Duodenal mucosa (tissue), 2 donors: ENCODE measurements at regions not wholly inside any gene's neighbourhood (a gene's known extent, or its start where the extent isn't known, plus 50 kb on each side); places are given as distances from the start of the nearest gene placed in this dataset.

Source experiments
- H3K27ac ChIP-seq: one replicate; pipeline ENCODE4 v1.7.0; 2013; ENCODE audit warnings: low read depth, low read length
- H3K27me3 ChIP-seq, 2 donors: one replicate each; pipeline ENCODE4 v1.7.0; 2013; ENCODE audit warnings: low read length in 2 of 2, control low read depth in 1 of 2; ENCODE audit not compliant: insufficient read depth in 2 of 2, control insufficient read depth in 1 of 2
- H3K36me3 ChIP-seq, 2 donors: one replicate each; pipeline ENCODE4 v1.7.0; 2013; ENCODE audit warnings: low read length in 2 of 2, control low read depth in 1 of 2; ENCODE audit not compliant: insufficient read depth in 2 of 2, control insufficient read depth in 1 of 2
- H3K4me1 ChIP-seq, 2 donors: one replicate each; pipeline ENCODE4 v1.7.0; 2013; ENCODE audit warnings: low read length in 2 of 2, control low read depth in 1 of 2; ENCODE audit not compliant: insufficient read depth in 2 of 2, control insufficient read depth in 1 of 2
- H3K4me3 ChIP-seq, 2 donors: one replicate each; pipeline ENCODE4 v1.7.0; 2013; ENCODE audit warnings: low read length in 2 of 2, low read depth in 1 of 2
- H3K9ac ChIP-seq, 2 donors: one replicate each; pipeline ENCODE4 v1.7.0; 2013; ENCODE audit warnings: low read length in 2 of 2, low read depth in 1 of 2
- H3K9me3 ChIP-seq, 2 donors: one replicate each; pipeline ENCODE4 v1.7.0; 2013; ENCODE audit warnings: low read length in 2 of 2, control low read depth in 1 of 2; ENCODE audit not compliant: control insufficient read depth in 1 of 2

DNA sequence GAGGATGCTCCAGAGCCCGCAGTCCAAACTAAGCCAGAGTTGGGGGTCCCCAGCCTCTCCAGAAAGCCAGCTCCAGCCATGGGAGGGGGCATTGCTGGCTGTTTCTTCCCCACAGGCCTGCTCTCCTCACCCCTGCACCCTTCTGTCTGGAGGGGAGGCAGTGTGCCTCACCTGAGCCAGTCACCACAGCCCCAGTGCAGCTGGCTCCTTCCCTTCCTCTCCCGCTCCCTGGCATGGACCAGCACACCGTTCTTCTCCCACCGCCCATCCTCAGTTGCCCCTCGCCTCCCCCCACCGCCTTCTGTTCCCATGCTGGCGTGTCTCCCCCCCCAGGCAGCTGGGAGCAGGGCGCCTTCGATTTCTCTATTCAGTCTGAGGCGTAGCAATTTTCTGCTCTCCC lies 110.5 kb upstream of the THY1 start:
- Histone ChIP-seq H3K9ac (no peak overlapping the region), H3K4me3 (no peak overlapping the region), H3K27me3 (no peaks in the 10 kb centered on the region), H3K36me3 (no peaks in the 10 kb centered on the region), H3K9me3 (no peaks in the 10 kb centered on the region), H3K27ac (no peak overlapping the region), H3K4me1 (peaks cover 12 to 31% of the 10 kb centered on the region in 2 donors)

DNA sequence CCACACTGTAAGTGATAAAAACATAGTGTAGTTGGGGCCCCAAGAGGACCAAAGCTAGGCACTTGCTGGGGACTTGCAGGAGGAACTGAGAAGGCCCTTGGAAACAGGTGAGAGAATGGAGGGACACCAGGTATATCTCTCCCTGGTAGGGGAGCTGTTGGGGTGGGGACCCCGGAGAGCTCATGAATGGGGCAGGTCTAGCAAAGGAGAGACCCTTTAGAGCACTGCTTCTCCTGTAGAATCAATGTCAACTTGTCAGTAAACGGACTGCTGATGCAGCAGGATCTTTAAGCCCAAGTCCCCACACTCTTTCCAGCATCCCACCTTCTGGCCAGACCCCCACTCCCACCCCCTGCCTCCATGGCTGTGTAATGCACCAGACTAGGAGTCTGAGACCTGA lies 109.6 kb upstream of the THY1 start:
- Histone ChIP-seq H3K4me3 (no peak overlapping the region), H3K4me1 (peaks cover 8 to 28% of the 10 kb centered on the region in 2 donors), H3K9ac (no peak overlapping the region), H3K36me3 (no peaks in the 10 kb centered on the region), H3K9me3 (no peaks in the 10 kb centered on the region), H3K27ac (no peak overlapping the region), H3K27me3 (no peaks in the 10 kb centered on the region)

DNA sequence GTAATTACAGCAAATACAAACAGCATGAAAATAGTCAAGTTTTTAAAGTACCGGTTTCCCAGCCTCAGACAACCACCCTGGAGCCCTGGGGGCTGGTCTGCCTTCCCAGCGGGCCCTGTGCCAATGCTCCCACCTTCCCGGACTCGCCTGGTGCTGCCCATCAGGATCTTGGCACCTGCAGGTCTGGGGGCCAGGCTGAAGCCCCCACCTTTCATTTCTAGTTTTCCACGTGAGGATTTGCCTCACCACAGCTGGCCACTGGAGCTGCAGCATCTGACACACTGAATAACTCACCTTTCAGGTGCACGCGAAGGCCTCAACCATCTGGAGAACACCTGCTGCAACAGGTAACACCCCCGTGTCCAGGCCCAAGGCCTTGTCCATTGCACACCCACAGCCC lies 108.7 kb upstream of the THY1 start:
- Histone ChIP-seq H3K9me3 (no peaks in the 10 kb centered on the region), H3K36me3 (no peaks in the 10 kb centered on the region), H3K4me3 (no peak overlapping the region), H3K4me1 (peaks cover 8 to 25% of the 10 kb centered on the region in 2 donors), H3K9ac (no peak overlapping the region), H3K27ac (no peak overlapping the region), H3K27me3 (no peaks in the 10 kb centered on the region)

DNA sequence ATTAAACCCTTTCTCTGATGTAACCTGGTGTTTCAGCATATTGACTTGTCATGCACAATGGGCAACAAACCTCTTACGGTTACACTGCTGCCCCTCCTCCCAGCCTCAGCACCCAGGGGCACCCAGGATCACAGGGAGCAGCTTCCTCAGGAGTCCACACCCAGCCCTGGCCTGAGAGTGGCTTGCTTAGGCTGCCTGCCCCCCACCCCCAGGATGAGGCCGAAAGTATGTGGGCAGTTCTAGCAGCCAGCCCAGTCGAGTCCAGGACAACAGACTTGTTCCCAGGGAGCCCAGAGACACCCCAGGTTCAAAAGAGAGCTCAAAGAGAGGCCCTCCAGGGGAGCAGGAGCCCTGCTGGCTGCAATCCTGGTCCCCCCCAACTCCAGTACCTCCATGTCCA lies 108.1 kb upstream of the THY1 start:
- no peaks in the 10 kb centered on the region for H3K9me3 ChIP-seq
- peaks cover 8 to 25% of the 10 kb centered on the region in 2 donors for H3K4me1 ChIP-seq
- H3K36me3 ChIP-seq: no peaks in the 10 kb centered on the region
- no peaks in the 10 kb centered on the region for H3K27me3 ChIP-seq
- H3K27ac ChIP-seq: no peak overlapping the region
- no peak overlapping the region for H3K9ac ChIP-seq
- H3K4me3 ChIP-seq: no peak overlapping the region

DNA sequence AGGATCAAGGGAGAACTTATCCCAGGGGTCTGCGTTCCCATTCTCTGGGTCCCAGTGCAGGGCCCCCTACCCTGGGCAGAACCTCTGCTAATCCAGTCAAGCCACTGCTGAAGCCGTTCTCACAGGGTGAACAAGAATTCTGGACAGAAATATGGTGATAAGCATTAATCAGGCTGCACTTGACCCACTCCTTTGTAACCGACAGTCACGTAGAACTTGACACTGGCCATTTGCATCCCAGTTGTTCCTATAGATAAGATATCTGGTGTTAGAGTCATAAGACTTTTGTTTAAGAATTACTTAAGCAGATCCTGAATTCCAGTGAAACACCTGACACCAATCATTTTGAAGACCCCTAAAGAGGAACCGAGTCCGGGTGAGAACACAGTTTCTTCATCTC lies 107.5 kb upstream of the THY1 start:
- Histone ChIP-seq H3K4me3 (no peak overlapping the region), H3K27ac (no peak overlapping the region), H3K36me3 (no peaks in the 10 kb centered on the region), H3K4me1 (peaks cover 8 to 25% of the 10 kb centered on the region in 2 donors), H3K9me3 (no peaks in the 10 kb centered on the region), H3K27me3 (no peaks in the 10 kb centered on the region), H3K9ac (no peak overlapping the region)

DNA sequence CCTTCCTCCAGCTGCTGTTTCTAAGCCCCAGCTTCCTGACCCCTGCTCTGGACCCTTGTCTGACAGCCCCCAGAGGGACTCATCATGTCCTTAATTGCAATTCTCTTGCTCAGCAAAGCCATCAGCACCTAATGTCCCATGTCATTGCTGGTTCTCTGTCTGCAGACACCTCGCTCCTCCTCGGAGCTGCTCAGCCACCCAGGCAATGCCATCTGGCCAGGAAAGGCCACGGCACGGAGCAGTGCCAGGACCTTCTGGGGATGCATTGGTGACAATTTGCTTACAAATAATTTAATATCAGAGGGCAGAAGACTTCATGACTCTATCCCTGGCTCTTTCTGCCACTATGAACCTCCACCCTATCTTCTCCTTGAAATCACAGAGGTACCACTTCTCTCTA lies 107.0 kb upstream of the THY1 start:
- Histone ChIP-seq H3K9ac (no peak overlapping the region), H3K27me3 (no peaks in the 10 kb centered on the region), H3K9me3 (no peaks in the 10 kb centered on the region), H3K36me3 (no peaks in the 10 kb centered on the region), H3K4me3 (no peak overlapping the region), H3K27ac (no peak overlapping the region), H3K4me1 (peaks cover 10 to 25% of the 10 kb centered on the region in 2 donors)

DNA sequence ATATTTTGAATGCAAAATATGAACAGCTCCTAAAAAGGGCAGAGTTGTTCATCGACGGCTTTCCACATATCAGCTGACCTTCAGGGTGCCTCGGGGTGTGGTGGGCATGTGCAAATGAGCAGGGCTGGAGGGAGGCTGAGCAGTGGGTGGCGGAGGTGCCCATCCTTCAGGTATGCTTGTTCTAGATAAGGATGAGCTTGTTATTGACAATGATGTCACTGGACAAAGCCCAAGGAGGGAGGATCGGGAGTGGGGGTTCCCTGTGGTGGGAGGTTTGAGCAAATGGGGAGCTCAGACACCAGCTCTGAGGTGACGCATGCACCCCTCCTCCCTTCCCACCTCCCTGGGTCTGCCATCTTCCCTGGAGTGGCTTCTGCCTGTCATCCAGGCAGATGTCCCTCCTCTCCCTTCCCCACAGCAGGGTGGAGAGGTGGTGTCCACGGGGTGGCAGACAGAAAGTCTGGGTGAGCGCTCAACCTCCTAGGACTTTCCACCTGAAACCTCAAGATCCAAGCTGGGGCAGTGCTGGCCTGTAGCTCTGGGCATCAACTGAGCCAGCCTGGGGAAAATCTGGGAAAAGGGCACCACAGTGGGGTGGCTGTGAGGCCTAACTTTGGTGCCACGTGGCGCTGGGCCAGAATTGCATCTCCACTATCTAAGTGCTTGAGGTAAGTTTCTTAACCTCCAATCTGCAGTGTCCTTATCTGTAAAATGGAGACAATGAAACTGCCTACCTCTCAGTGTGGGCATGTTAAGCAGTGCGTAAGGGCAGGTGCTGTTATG lies 106.3 kb upstream of the THY1 start:
- no peak overlapping the region for H3K4me3 ChIP-seq
- H3K9ac ChIP-seq: no peak overlapping the region
- H3K27ac ChIP-seq: no peak overlapping the region
- H3K9me3 ChIP-seq: no peaks in the 10 kb centered on the region
- no peaks in the 10 kb centered on the region for H3K27me3 ChIP-seq
- no peaks in the 10 kb centered on the region for H3K36me3 ChIP-seq
- H3K4me1 ChIP-seq: peaks cover 10 to 23% of the 10 kb centered on the region in 2 donors

DNA sequence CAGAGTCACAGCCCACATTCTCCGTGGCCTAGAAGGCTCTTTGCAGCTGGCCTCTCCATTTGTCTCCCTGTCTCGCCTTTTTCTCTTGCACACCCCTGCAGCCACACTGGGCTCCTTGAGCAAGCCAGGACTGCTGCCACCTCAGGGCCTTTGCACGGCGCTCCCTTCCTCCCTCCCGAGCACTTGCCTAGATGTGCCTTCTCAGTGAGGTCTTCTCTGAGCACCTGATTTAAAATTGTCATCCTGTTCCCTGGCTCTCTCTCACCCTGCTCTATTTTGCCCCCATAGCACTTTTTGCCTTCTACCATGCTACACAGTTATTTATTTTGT lies 102.9 kb upstream of the THY1 start:
- Histone ChIP-seq H3K9me3 (no peaks in the 10 kb centered on the region), H3K27me3 (no peaks in the 10 kb centered on the region), H3K4me3 (no peak overlapping the region), H3K4me1 (peaks cover 10 to 13% of the 10 kb centered on the region in 2 donors), H3K27ac (no peak overlapping the region), H3K9ac (no peak overlapping the region), H3K36me3 (no peaks in the 10 kb centered on the region)

DNA sequence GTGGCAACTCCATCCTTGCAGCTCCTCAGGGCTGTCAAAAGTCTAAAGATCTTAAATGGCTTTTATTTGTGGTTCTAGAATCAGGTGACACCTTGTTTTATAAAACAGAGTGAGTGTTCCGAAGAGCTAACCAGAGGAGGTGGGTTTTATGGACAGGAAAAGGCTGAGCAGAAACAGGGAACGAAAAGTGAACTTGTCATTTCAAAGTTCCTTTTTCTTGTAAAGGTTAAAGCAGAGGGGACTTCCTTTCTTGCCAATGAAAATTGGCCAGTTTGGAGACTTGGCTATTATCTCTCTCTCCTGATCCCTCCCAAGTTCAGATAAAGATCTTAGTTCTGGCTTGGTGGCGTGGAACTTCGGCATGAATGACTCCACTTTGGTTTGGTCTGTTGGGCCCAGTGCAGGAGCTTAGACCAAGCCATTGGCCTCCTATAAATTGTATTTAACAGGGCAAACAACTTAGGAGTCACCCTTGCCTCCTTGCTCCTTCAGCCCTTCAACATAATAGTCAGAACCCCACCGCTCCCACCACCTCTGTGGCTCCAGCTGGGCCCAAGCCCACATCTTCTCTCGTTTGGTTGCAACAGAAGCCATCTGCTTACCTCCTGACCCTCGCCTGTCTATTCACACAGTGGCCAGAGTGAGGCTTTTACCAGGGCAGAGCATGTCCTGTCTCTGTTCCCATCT lies 102.4 kb upstream of the THY1 start:
- Histone ChIP-seq H3K4me1 (peaks cover 8% of the 10 kb centered on the region in 2 donors), H3K9ac (no peak overlapping the region), H3K36me3 (no peaks in the 10 kb centered on the region), H3K27ac (no peak overlapping the region), H3K27me3 (no peaks in the 10 kb centered on the region), H3K9me3 (no peaks in the 10 kb centered on the region), H3K4me3 (no peak overlapping the region)

DNA sequence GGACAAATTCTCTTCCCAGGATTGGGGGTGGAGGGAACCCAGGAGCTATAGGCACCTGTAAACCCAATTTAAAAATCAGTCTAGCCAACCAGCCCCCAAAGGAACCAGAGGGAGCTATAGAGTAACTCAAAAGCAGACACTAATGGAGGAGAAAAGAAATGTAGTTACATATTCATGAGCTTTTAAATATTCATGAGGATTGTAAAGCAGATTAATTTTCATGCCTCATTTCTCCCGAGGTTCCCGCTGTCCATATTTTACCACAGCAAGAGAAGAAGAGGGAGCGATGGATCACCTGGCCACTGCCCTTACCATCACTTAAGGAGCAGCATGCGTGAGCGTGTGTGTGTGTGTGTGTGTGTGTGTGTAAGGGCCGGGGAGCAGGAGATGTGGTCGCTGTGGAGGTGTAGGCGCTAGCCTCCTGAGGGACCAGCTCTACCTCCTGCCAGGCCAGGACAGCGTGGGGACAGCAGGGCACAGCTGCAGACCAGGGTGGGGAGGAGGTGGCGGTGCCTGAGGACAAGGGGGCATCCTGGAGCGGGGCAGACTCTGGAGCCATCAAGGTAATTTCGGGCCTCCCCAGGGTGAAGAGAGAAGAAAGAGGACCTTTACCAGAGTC lies 100.7 kb upstream of the THY1 start:
- H3K4me1 ChIP-seq: peaks cover 0 to 2% of the 10 kb centered on the region in 2 donors
- H3K9me3 ChIP-seq: no peaks in the 10 kb centered on the region
- H3K27me3 ChIP-seq: no peaks in the 10 kb centered on the region
- H3K36me3 ChIP-seq: no peaks in the 10 kb centered on the region
- H3K9ac ChIP-seq: no peak overlapping the region
- H3K4me3 ChIP-seq: no peak overlapping the region
- no peak overlapping the region for H3K27ac ChIP-seq
